ENCODE measurements at regions not wholly inside any gene's neighbourhood (a gene's known extent, or its start where the extent isn't known, plus 50 kb on each side); places are given as distances from the start of the nearest gene placed in this dataset.

DNA sequence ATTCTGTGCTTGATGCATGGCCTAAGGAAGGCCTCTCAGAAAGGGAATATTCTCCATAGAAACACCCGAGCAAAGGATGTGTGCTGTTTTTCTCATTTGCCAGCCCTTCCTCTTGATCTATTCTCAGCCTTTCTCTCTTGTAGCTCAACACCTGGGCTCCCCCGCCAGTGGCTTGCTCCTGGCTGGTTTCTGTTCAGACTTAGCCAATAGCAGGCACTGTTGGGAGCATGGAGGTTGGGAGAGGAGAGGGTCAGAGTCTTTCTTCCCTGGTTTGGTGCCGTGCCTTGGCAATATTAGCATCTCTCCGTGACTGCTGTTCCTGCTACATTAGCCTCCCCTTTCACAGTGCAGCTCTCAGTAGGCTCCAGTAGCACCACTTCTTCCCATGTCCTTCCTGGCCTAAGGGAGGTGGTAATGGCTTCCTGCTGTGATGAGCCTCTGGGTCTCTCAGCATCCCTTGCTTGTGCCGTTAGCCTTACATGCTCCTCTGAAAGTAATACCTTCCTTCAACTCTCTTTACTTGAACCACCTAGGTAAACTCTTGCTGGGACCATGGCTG lies 269.7 kb upstream of the GAS1 start:
- no peaks in the 10 kb centered on the region for H3K36me3 ChIP-seq (replicated peaks in 1 of 2; ENCODE audit: insufficient read depth in 1 of 2, low read depth in 2 of 2)
- H3K4me3 ChIP-seq, result no peak overlapping the region
- DNase-seq (no peak), ATAC-seq (no peak)
- no peaks in the 10 kb centered on the region for H3K9me3 ChIP-seq
- no peak for TF ChIP-seq POLR2A (IDR thresholded peaks at IDR 0.05)
- 66 to 79% methylated on average over 5 of the region's 5 CpGs for WGBS, 2 donors
- H3K4me1 ChIP-seq, result no peaks in the 10 kb centered on the region
- H3K27me3 ChIP-seq, result no peaks in the 10 kb centered on the region
- intact Hi-C loops (cut with DNase I), result no loop called here
- H3K27ac ChIP-seq, result no peak overlapping the region

GRCh38 chr9:87223392-87224246 lies 274.0 kb upstream of the DAPK1 start:
- H3K27ac ChIP-seq, result no peak overlapping the region
- TF ChIP-seq CTCF (IDR thresholded peaks at IDR 0.05), result no peak
- no peak for TF ChIP-seq POLR2A (IDR thresholded peaks at IDR 0.05)
- DNase-seq (no peak), ATAC-seq (no peak)
- intact Hi-C loops (cut with DNase I), result no loop called here
- no peaks in the 10 kb centered on the region for H3K36me3 ChIP-seq (replicated peaks in 1 of 2; ENCODE audit: insufficient read depth in 1 of 2, low read depth in 2 of 2)
- no peaks in the 10 kb centered on the region for H3K9me3 ChIP-seq
- H3K4me1 ChIP-seq, result no peaks in the 10 kb centered on the region
- H3K4me3 ChIP-seq, result no peak overlapping the region
- no peaks in the 10 kb centered on the region for H3K27me3 ChIP-seq
- 53 to 73% methylated on average over 8 to 11 of the region's 11 CpGs for WGBS, 2 donors

GRCh38 chr9:87226896-87227295 lies 270.8 kb upstream of the DAPK1 start:
- Histone ChIP-seq H3K4me1 (no peaks in the 10 kb centered on the region), H3K27ac (no peak overlapping the region), H3K27me3 (no peaks in the 10 kb centered on the region), H3K4me3 (no peak overlapping the region), H3K9me3 (no peaks in the 10 kb centered on the region), H3K36me3 (replicated peaks in 1 of 2; ENCODE audit: insufficient read depth in 1 of 2, low read depth in 2 of 2) (no peaks in the 10 kb centered on the region)
- WGBS, 2 donors, result 31 to 51% methylated on average over 1 of the region's 1 CpG
- DNase-seq (no peak), ATAC-seq (no peak)
- intact Hi-C loops (cut with DNase I), result no loop called here
- no peak for TF ChIP-seq CTCF (IDR thresholded peaks at IDR 0.05)
- no peak for TF ChIP-seq POLR2A (IDR thresholded peaks at IDR 0.05)

DNA sequence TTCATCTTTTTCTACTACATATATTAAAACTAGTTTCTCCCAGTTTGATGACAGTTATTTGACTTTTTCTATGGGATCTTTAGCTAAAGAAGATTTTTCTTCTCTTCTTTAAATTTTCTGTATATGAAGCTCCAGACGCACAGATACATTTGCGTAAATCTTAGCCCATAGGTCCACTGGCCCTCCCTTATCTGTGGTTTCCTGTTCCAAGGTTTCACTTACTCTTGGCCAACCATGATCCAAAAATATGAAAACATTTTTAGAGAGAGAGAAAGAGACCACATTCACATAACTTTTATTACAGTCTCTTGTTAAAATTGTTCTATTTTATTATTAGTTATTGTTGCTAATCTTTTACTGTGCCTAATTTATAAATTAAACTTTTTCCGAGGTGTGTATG lies 270.2 kb upstream of the DAPK1 start:
- Histone ChIP-seq H3K4me3 (no peak overlapping the region), H3K9me3 (no peaks in the 10 kb centered on the region), H3K27me3 (no peaks in the 10 kb centered on the region), H3K36me3 (replicated peaks in 1 of 2; ENCODE audit: insufficient read depth in 1 of 2, low read depth in 2 of 2) (no peaks in the 10 kb centered on the region), H3K27ac (no peak overlapping the region), H3K4me1 (no peaks in the 10 kb centered on the region)
- WGBS, 2 donors, result 70 to 78% methylated on average over 3 of the region's 3 CpGs
- TF ChIP-seq CTCF (IDR thresholded peaks at IDR 0.05) (no peak), POLR2A (IDR thresholded peaks at IDR 0.05) (no peak)
- intact Hi-C loops (cut with DNase I), result no loop called here
- no peak for ATAC-seq
- no peak for DNase-seq

DNA sequence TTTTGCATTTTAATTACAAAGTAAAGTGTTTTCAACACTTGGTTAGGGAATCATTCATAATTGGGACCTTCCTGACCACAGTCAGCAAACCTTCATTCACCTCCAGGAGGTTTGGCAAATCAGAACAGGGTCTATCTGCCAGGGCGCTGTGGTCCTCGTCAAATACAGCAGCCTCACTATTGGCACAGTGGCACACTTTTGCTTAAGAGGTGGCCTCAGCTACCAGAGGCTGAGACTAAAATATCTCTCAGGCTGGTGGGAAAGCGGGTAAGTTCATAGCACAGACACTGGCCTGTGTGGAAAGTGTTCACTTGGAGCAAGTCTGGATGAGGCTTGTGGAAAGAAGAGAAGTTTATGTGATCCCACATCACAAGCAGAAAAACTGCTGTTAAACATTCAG lies 268.6 kb upstream of the DAPK1 start:
- TF ChIP-seq CTCF (IDR thresholded peaks at IDR 0.05), result no peak
- TF ChIP-seq POLR2A (IDR thresholded peaks at IDR 0.05), result no peak
- intact Hi-C loops (cut with DNase I), result no loop called here
- ATAC-seq (no peak), DNase-seq (no peak)
- Histone ChIP-seq H3K36me3 (replicated peaks in 1 of 2; ENCODE audit: insufficient read depth in 1 of 2, low read depth in 2 of 2) (no peaks in the 10 kb centered on the region), H3K9me3 (no peaks in the 10 kb centered on the region), H3K4me3 (no peak overlapping the region), H3K27ac (no peak overlapping the region), H3K27me3 (no peaks in the 10 kb centered on the region), H3K4me1 (no peaks in the 10 kb centered on the region)
- WGBS, 2 donors, result 67 to 87% methylated on average over 3 of the region's 3 CpGs
